CD4-positive, alpha-beta T cell treated with Interleukin-4 for 1 hour (primary cell): ENCODE measurements at regions not wholly inside any gene's neighbourhood (a gene's known extent, or its start where the extent isn't known, plus 50 kb on each side); places are given as distances from the start of the nearest gene placed in this dataset.

Source experiments
- DNase-seq, 2 donors: peaks; one replicate each; pipeline ENCODE4 v3.0.0-alpha.2; 2020 to 2022

DNA sequence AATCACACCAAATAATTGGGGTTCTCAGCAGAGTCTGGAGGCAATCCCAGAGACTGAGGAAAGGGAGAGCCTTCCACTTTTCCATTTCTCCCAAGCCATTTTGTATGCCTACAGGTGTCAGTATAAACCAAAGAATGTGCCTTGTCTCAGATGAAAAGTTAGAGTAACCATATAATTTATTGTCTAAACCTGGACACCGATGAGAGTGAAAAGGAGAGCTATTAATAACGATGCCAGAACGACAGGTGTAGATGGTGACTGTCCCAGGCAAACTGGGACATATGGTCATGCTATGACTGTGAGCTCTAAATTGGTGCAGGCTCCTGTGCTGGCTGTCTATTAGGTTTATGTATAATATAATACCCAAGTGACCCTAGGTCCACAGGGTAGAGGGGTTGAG is 219.6 kb downstream of the ARHGAP12 start:
- DNase-seq: no peak

DNA sequence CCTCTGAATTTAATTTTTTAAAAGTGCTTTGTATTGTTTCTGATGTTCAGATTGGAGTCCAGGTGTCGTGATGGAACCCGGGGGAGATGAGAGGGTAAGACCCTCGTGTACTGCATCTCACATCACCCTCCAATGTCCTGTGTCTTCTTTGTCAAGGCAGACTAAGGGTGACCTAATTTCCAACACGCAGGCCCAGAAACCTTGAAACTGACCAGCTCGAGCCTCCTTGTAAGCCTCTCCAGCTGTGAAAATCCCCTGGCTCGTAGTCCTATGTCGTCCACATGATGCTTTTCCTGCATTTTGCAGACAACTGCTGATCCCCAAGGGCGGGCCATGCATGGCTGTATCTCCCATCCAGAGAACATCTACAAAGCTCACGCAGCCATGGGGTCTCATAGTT is 220.2 kb downstream of the ARHGAP12 start:
- no peak for DNase-seq

GRCh38 chr10:31708046-31708445 is 220.6 kb downstream of the ARHGAP12 start:
- no peak for DNase-seq

DNA sequence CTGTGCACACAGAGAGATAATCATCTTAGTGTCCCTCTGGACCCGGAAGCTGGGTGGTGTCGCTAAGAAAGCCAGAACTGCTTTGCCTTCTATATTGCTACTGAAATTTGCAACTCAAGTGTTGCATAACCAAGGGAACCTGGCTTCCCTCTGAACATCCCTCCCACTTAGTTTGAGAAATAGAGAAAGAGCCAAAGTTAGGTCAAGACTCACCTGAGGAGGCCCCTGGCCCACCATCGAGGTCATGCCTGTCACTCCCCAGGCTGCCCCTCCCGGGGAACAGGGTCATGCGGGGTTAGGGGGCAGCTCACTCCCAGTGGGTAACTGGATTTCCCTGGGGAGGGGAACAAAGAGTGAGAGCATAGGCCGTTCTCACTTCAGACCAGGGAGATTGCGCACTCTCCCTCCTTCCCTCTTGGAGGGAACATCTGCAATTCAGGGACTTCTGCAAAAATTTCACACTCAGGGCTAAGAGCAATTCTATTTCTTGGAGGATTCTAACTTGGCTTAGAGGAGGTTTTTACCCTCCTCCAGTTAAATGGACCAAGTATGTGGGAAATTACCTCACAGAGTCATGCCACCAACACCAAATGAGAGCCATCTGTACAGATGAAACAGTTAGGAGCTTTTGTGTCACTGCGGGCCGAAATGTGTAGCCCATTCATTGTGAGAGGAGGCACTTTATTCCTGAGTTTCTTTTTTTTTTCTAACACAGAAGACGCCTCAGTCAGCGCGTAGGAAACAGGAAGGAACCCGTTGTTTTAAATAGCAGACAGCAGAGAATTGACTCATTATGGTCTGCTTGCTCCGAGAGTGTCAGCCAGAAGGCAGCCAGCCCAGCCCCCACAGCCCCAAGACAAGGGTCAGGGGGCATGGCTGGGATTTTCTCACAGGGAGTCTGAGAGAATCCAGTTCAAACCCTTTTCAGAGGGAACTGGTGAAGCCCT is 221.3 kb downstream of the ARHGAP12 start:
- peak; percentile 15 to 43 for DNase-seq

GRCh38 chr10:31706464-31707092 is 222.1 kb downstream of the ARHGAP12 start:
- DNase-seq: no peak

- DNase-seq: no peak
These were observed 223.5 kb downstream of the ARHGAP12 start for GRCh38 chr10:31705136-31705535.

DNA sequence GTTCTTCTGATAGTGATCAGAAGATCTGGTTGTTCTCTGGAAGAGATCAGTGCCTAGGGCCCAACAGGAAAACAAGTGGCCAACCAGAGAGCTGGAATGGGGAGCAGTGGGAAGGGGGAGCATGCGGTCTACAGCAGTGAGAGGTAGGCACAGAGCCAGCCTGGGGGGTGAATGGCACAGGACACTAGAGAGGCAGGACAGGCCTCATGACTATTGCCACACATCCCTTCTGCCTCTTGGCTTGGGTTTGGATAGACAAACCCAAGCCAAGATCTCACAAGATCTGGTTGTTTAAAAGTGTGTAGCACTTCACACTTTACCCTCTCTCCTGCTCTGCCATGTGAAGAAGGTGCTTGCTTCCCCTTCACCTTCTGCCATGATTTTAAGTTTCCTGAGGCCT is 224.4 kb downstream of the ARHGAP12 start:
- DNase-seq: no peak

DNA sequence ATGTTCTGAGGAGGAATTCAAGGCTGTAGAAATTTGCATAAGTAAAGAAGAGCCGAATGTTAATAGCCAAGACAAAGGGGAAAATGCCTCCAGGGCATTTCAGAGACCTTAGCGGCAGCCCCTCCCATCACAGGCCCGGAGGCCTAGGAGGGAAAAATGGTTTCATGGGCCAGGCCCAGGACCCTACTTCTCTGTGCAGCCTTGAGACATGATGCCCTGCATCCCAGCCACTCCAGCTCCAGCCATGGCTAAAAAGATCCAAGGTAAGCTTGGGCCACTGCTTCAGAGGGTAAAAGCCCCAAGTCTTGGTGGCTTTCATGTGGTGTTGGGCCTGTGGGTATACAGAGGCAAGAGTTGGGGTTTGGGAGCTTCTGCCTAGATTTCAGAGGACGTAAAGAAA is 225.7 kb downstream of the ARHGAP12 start:
- DNase-seq: no peak

DNA sequence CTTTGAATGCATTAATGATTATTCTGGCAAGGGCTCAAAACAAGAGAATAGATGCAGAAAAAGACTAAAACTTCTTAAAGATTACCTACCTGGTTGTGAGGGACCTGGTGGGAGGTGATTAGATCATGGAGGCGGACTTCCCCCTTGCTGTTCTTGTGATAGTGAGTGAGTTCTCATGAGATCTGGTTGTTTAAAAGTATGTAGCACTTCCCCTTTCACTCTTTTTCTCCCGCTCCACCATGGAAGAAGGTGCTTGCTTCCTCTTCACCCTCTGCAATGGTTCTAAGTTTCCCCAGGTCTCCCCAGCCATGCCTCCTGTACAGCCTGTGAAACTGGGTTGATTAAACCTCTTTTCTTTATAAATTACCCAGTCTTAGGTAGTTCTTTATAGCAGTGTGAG is 226.6 kb downstream of the ARHGAP12 start:
- DNase-seq: peak in 1 of 2 donors; percentile 17

DNA sequence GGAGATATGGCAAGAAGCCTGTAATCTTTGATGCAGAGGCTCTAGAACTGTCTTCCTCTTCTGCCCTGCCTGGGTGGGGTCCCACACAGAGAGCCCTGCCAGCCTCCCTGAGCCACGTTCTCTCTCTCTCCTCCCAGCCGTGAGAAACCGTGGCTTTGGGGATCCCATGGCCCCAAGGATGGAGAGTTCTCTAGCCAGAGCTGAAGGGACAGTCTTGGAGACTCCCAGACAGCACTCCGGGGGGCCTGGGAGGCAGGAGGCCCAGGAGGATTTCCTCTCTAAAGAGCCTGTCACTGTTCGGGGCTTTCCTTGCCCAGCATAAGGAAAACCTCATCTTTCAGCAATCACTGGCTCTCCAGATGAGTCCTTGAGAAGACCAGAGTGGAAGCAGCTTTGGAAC is 227.1 kb downstream of the ARHGAP12 start:
- DNase-seq: no peak

- DNase-seq: no peak
These were observed 228.4 kb downstream of the ARHGAP12 start for GRCh38 chr10:31700181-31700611.

- DNase-seq: no peak
These were observed 230.3 kb downstream of the ARHGAP12 start for GRCh38 chr10:31698181-31698830.

GRCh38 chr10:31697271-31698180 is 231.1 kb downstream of the ARHGAP12 start:
- DNase-seq: peak in 1 of 2 donors; percentile 36

- DNase-seq: no peak
These were observed 233.4 kb downstream of the ARHGAP12 start for GRCh38 chr10:31694929-31695837.

DNA sequence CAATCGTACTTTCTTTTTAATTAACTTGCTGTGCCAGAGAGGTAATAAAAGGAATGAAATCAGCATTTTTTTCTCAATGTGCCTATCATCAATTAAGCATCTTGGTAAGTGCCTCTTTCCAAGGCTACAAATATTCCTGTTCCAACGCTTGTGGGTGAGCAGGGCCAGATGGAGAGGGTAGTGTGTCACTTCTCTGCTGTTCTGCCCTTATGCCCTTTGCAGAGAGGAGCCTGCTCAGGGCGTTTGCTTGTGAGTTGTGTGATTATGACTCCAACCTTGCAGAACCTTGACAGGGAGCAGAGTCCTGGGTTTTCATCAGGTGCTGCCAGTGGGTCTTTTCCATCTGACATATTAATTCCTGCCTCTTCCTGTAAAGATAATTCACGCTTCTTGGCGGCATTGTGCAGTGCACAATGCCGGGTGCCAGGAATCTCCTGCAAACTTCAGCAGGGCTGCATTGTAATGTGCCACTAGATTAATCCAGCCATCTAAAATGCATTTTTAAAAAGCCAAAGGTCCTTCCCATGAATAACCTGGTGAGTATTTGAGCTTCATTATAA is 234.4 kb downstream of the ARHGAP12 start:
- no peak for DNase-seq

DNA sequence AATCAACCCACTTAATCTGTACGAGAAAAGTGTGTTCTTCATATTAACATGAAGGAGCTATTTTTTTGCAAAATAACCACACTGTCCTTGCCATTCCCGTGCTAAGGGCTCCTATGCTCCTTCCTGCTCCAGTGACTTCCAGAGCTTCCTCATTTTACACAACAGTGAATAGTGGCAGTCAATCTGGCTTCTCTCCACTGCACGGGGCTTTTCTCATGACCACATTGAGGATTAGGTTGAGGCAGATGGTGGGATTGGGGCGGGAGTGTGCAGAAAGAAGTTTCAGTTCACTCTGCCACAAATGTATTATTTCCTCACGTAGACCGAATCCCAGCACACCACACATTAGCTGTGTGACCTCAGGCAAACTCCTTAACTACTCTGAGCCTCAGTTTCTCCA is 235.1 kb downstream of the ARHGAP12 start:
- no peak for DNase-seq

DNA sequence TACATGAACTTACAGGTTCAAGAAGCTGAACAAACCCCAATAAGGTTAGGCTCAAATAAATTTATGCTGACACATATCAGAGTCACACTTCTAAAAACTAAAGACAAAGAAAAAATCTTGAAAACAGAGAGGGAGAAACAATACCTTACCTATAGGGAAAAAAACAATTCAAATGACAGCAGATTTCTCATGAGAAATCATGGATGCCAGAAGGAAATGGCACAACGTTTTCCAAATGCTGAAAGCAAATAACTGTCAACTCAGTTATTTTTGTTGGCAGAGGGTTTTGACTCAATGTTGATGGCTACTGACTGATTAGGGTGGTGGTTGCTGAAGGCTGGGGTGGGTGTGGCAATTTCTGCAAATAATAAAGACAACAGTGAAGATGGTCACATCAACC is 239.4 kb downstream of the ARHGAP12 start:
- no peak for DNase-seq

- DNase-seq: no peak
These were observed 240.8 kb downstream of the ARHGAP12 start for GRCh38 chr10:31687663-31688482.

- no peak for DNase-seq
These were observed 242.0 kb downstream of the ARHGAP12 start for GRCh38 chr10:31686599-31686998.

DNA sequence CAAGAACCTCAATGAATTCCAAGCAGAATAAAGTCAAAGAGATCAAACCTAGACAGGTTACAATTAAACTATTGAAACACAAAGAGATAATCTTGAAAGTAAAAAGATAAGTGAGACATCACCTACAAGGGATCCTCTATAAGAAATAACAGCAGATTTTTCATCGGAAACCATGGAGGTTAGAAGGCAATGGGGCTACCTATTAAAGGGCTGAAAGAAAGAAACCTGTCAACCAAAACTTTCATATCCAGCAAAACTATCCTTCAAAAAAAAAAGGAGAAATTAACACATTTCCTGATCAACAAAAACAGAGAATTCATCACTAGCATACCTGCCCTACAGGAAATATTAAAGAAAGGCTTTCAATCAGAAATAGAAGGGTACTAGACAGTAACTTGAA is 244.9 kb downstream of the ARHGAP12 start:
- DNase-seq: no peak
